Testis (tissue), 2 donors: ENCODE measurements at regions not wholly inside any gene's neighbourhood (a gene's known extent, or its start where the extent isn't known, plus 50 kb on each side); places are given as distances from the start of the nearest gene placed in this dataset.

Experiments used
- POLR2A ChIP-seq: fragments of 450-650 bp; IDR thresholded peaks from one replicate; pipeline ENCODE4 v1.6.1; 2017; ENCODE audit warnings: antibody characterized with exemption, mild to moderate bottlenecking, moderate library complexity
- TF ChIP-seq, protein P1 (sequence below), 3 experiments: fragments of 450-650 bp in 2 of 3; fragments of 200-600 bp in 1 of 3; sonication (generic) in 1 of 3; IDR thresholded peaks; one replicate each; pipeline ENCODE4 v1.5.1; 2016 to 2019; ENCODE audit warnings: antibody characterized with exemption in 3 of 3, mild to moderate bottlenecking in 2 of 3, moderate library complexity in 1 of 3

DNA sequence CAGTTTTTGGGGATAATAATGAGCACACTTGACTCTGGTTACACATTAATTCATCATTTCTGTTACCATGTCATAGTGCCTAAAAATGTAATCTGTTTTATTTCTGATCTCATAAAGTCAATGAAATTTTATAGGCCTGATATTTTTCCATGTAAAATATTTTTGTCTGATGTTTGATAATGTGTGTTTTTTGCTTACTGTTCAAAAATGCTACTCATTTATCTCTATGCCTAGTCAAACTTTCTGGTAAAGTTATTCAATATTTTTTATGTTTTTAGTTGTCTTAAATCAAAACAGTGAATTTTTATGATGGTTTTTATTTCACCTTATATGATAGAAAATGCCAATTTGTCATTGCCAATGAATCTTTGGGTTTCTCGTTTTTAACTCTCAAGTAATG is 147.0 kb downstream of the AHSP start:
- TF ChIP-seq, protein P1, sequence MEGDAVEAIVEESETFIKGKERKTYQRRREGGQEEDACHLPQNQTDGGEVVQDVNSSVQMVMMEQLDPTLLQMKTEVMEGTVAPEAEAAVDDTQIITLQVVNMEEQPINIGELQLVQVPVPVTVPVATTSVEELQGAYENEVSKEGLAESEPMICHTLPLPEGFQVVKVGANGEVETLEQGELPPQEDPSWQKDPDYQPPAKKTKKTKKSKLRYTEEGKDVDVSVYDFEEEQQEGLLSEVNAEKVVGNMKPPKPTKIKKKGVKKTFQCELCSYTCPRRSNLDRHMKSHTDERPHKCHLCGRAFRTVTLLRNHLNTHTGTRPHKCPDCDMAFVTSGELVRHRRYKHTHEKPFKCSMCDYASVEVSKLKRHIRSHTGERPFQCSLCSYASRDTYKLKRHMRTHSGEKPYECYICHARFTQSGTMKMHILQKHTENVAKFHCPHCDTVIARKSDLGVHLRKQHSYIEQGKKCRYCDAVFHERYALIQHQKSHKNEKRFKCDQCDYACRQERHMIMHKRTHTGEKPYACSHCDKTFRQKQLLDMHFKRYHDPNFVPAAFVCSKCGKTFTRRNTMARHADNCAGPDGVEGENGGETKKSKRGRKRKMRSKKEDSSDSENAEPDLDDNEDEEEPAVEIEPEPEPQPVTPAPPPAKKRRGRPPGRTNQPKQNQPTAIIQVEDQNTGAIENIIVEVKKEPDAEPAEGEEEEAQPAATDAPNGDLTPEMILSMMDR (IDR thresholded peaks at IDR 0.05): no peak
- TF ChIP-seq POLR2A: no peak
